HepG2 (cell line): ENCODE measurements at regions not wholly inside any gene's neighbourhood (a gene's known extent, or its start where the extent isn't known, plus 50 kb on each side); places are given as distances from the start of the nearest gene placed in this dataset.

Experiments used
- ATAC-seq: fragments of 200-7000 bp; cut with Tn5 transposase; 3 replicates; pipeline ENCODE4 v1.9.1; 2020; ENCODE audit warnings: mild to moderate bottlenecking, moderate library complexity
- BruUV-seq: library from RNA; stranded (reverse); fragments of 400-500 nt; replicated peaks from 2 replicates; lab custom pipeline; 2021; lab: Mats Ljungman, UMichigan
- CTCF ChIA-PET: fragments of 300-600 bp; formaldehyde crosslinking; extraction: SDS; loops from one replicate; lab custom pipeline; 2021; ENCODE audit warnings: low total read pairs, inconsistent platforms, low intra/inter-chr PET ratio; lab: Yijun Ruan, JAX
- POLR2A ChIA-PET: fragments of 350-600 bp; sonication (Branson Sonifier 250); formaldehyde crosslinking; loops from one replicate; lab custom pipeline; 2020; ENCODE audit warnings: antibody characterized with exemption, inconsistent platforms; lab: Yijun Ruan, JAX
- DNase-seq: peaks from one replicate; pipeline ENCODE4 v3.0.0-alpha.2; 2015; ENCODE audit warnings: low spot score
- FAIRE-seq: peaks from 3 replicates; lab custom pipeline; 2011; peaks lifted over from hg19 to GRCh38; lab: Jason Lieb, UNC
- H2AFZ ChIP-seq: one replicate; pipeline ENCODE4 v1.6.1; 2011; ENCODE audit warnings: low read length, inconsistent platforms
- H3K27ac ChIP-seq: fragments of 300-600 bp; 3 replicates; pipeline ENCODE4 v1.8.0; 2011; ENCODE audit warnings: mixed run types, mild to moderate bottlenecking, mixed read lengths, low read length, inconsistent platforms; ENCODE audit not compliant: insufficient read depth; ENCODE audit errors: extremely low read length
- H3K27me3 ChIP-seq, 2 experiments: fragments of 200-600 bp in 1 of 2; 2 replicates in 1 of 2; 3 replicates in 1 of 2; pipeline versions ENCODE4 v1.6.0 to v1.8.0; 2011; ENCODE audit warnings: low read length in 2 of 2, mild to moderate bottlenecking in 2 of 2, moderate library complexity in 2 of 2, inconsistent platforms in 1 of 2; ENCODE audit not compliant: insufficient read depth in 2 of 2, control insufficient read depth in 1 of 2
- H3K36me3 ChIP-seq, 2 experiments: fragments of 200-600 bp in 1 of 2; replicated peaks in 1 of 2; 2 replicates in 1 of 2; 3 replicates in 1 of 2; pipeline versions ENCODE4 v1.5.1 to v1.8.0; 2011; ENCODE audit warnings: low read length in 2 of 2, inconsistent platforms in 1 of 2; ENCODE audit not compliant: insufficient read depth in 2 of 2, control insufficient read depth in 1 of 2
- H3K4me1 ChIP-seq: 2 replicates; pipeline ENCODE4 v1.5.1; 2012; ENCODE audit warnings: low read length, inconsistent platforms; ENCODE audit not compliant: insufficient read depth
- H3K4me2 ChIP-seq: 2 replicates; pipeline ENCODE4 v1.6.0; 2011; ENCODE audit warnings: low read depth, low read length, inconsistent platforms
- H3K4me3 ChIP-seq, 3 experiments: fragments of 200-600 bp in 1 of 3; sonication (generic), shearing (Covaris generic) in 1 of 3; replicated peaks in 1 of 3; 2 replicates each; pipeline ENCODE4 v1.5.1; 2011 to 2016; ENCODE audit warnings: low read length in 3 of 3, inconsistent platforms in 2 of 3, low read depth in 2 of 3, mild to moderate bottlenecking in 2 of 3, control low read depth in 1 of 3, mixed read lengths in 1 of 3; ENCODE audit not compliant: insufficient read depth in 1 of 3
- H3K79me2 ChIP-seq: one replicate; pipeline ENCODE4 v1.6.1; 2011; ENCODE audit warnings: low read length, inconsistent platforms; ENCODE audit not compliant: insufficient read depth
- H3K9ac ChIP-seq: 2 replicates; pipeline ENCODE4 v1.6.0; 2011; ENCODE audit warnings: mild to moderate bottlenecking, low read depth, low read length, inconsistent platforms; ENCODE audit not compliant: insufficient read depth
- H3K9me3 ChIP-seq: 2 replicates; pipeline ENCODE4 v1.5.1; 2012; ENCODE audit warnings: mild to moderate bottlenecking, low read length
- H4K20me1 ChIP-seq: 2 replicates; pipeline ENCODE4 v1.6.0; 2011; ENCODE audit warnings: inconsistent platforms, mild to moderate bottlenecking, low read length, moderate library complexity; ENCODE audit not compliant: insufficient read depth
- ATF7 ChIP-seq, 2 experiments: fragments of 450-650 bp in 1 of 2; sonication (generic) in 1 of 2; formaldehyde crosslinking in 1 of 2; IDR thresholded peaks; 2 replicates each; pipeline versions ENCODE4 v1.4.0 to v1.6.1; 2016 to 2020; ENCODE audit warnings: antibody characterized with exemption in 1 of 2, mild to moderate bottlenecking in 1 of 2, missing genetic modification reagents in 1 of 2
- BHLHE40 ChIP-seq: IDR thresholded peaks from 2 replicates; pipeline ENCODE4 v1.6.1; 2011; ENCODE audit warnings: low read length, improper control_type of control experiment
- CHD2 ChIP-seq: IDR thresholded peaks from 2 replicates; pipeline ENCODE4 v1.6.1; 2011; ENCODE audit warnings: low read depth, low read length, improper control_type of control experiment
- FOXM1 ChIP-seq: sonication (generic); formaldehyde crosslinking; IDR thresholded peaks from 2 replicates; pipeline ENCODE4 v1.5.0; 2020; ENCODE audit warnings: missing genetic modification reagents
- KDM4B ChIP-seq: sonication (generic); formaldehyde crosslinking; IDR thresholded peaks from 2 replicates; pipeline ENCODE4 v1.4.0; 2020; ENCODE audit warnings: missing genetic modification reagents
- MIXL1 ChIP-seq: IDR thresholded peaks from 2 replicates; pipeline ENCODE4 v1.6.1; 2016
- RBFOX2 ChIP-seq: fragments of 200-400 bp; formaldehyde crosslinking; IDR thresholded peaks from 2 replicates; pipeline ENCODE4 v1.6.1; 2017; ENCODE audit warnings: low read depth, mild to moderate bottlenecking, low read length
- TCF7L2 ChIP-seq: IDR thresholded peaks from 2 replicates; pipeline ENCODE4 v1.6.1; 2011; ENCODE audit warnings: mild to moderate bottlenecking, low read depth, low read length, moderate library complexity
- WIZ ChIP-seq: sonication (generic); formaldehyde crosslinking; IDR thresholded peaks from 2 replicates; pipeline ENCODE4 v1.5.1; 2020; ENCODE audit warnings: mild to moderate bottlenecking, missing genetic modification reagents
- ZIK1 ChIP-seq: sonication (generic); formaldehyde crosslinking; IDR thresholded peaks from 2 replicates; pipeline ENCODE4 v1.5.0; 2020; ENCODE audit warnings: mild to moderate bottlenecking, low read depth, missing genetic modification reagents, borderline replicate concordance
- ZNF274 ChIP-seq: sonication (generic); formaldehyde crosslinking; IDR thresholded peaks from 2 replicates; pipeline ENCODE4 v1.5.1; 2020; ENCODE audit warnings: mild to moderate bottlenecking, missing genetic modification reagents
- ZNF276 ChIP-seq: sonication (generic); formaldehyde crosslinking; IDR thresholded peaks from 2 replicates; pipeline ENCODE4 v1.4.0; 2020; ENCODE audit warnings: mild to moderate bottlenecking, low read depth, missing genetic modification reagents
- ZNF562 ChIP-seq: sonication (generic); formaldehyde crosslinking; IDR thresholded peaks from 2 replicates; pipeline ENCODE4 v1.8.0; 2022; ENCODE audit warnings: missing genetic modification reagents, borderline replicate concordance
- ZNF792 ChIP-seq: IDR thresholded peaks from 2 replicates; pipeline ENCODE4 v1.6.1; 2016
- WGBS: methylation state at CpG from one replicate; pipeline ENCODE4 v1.1.6; 2017; ENCODE audit warnings: low lambda C conversion rate; 5-methylcytosine and 5-hydroxymethylcytosine counted together
- in situ Hi-C: cut with HindIII; loops from 2 replicates; pipeline ENCODE4 v1.10.0; 2017; ENCODE audit warnings: low pct_unique_long_range_greater_than_20kb; ENCODE audit not compliant: extremely low pct_ligation_motif_present
- intact Hi-C: fragments of 100-400 bp; cut with micrococcal nuclease; formaldehyde crosslinking; loops from one replicate; pipeline ENCODE4 v1.10.0; 2022; ENCODE audit not compliant: unreplicated experiment

- no peak overlapping the region for H3K27ac ChIP-seq
- no peak overlapping the region for H2AFZ ChIP-seq
- H3K27me3 ChIP-seq, result no peaks in the 10 kb centered on the region
- CTCF ChIA-PET, result no interaction called here
- no peak overlapping the region for H3K4me3 ChIP-seq
- H3K36me3 ChIP-seq, result no peaks in the 10 kb centered on the region
- DNase-seq, result no peak
- intact Hi-C loops, result no loop called here
- 0% methylated on average over 1 of the region's 1 CpG for WGBS
- no peaks in the 10 kb centered on the region for H3K79me2 ChIP-seq
- no peak for FAIRE-seq
- H3K4me1 ChIP-seq, result no peaks in the 10 kb centered on the region
- H3K4me2 ChIP-seq, result no peak overlapping the region
- ATAC-seq, result no peak
- H4K20me1 ChIP-seq, result no peaks in the 10 kb centered on the region
- POLR2A ChIA-PET, result no interaction called here
- in situ Hi-C loops, result no loop called here
- TF ChIP-seq ZNF274 (no peak), MIXL1 (CRISPR knock-in tag) (no peak), BHLHE40 (no peak), ZNF792 (CRISPR knock-in tag) (no peak), TCF7L2 (no peak), RBFOX2 (no peak), WIZ (CRISPR knock-in tag) (no peak), KDM4B (CRISPR knock-in tag) (no peak), ATF7 (IDR thresholded peaks at IDR 0.05) (no peak), ATF7 (CRISPR knock-in tag; IDR thresholded peaks at IDR 0.05) (no peak), FOXM1 (CRISPR knock-in tag) (no peak), ZNF562 (CRISPR knock-in tag) (no peak), ZIK1 (CRISPR knock-in tag) (no peak), ZNF276 (no peak), CHD2 (no peak)
- TF ChIP-seq, all 625 proteins: peak for 0
- Histone ChIP-seq H3K9ac (no peak overlapping the region), H3K9me3 (no peaks in the 10 kb centered on the region)
- BruUV-seq, result no TSS peak
Observed at GRCh38 chr3:143184099-143184498, 64.5 kb downstream of the CHST2 start.
